HL-60 (cell line): ENCODE measurements at regions not wholly inside any gene's neighbourhood (a gene's known extent, or its start where the extent isn't known, plus 50 kb on each side); places are given as distances from the start of the nearest gene placed in this dataset.

ENCODE experiments used
- DNase-seq, 2 experiments: peaks; one replicate each; pipeline ENCODE4 v3.0.0-alpha.2; 2010 to 2020; ENCODE audit warnings: low read depth in 1 of 2, low spot score in 1 of 2
- H3K27ac ChIP-seq: fragments of 250-450 bp; sonication (Bioruptor Pico); replicated peaks from 2 replicates; pipeline ENCODE4 v1.5.1; 2020; ENCODE audit warnings: mild to moderate bottlenecking, moderate library complexity
- H3K27me3 ChIP-seq: fragments of 250-450 bp; sonication (Bioruptor Pico); 2 replicates; pipeline ENCODE4 v1.5.1; 2021; ENCODE audit warnings: mild to moderate bottlenecking, moderate library complexity; ENCODE audit not compliant: insufficient read depth, poor library complexity, severe bottlenecking
- H3K4me3 ChIP-seq: replicated peaks from 2 replicates; pipeline ENCODE4 v1.5.1; 2011; ENCODE audit warnings: mild to moderate bottlenecking, control low read depth, low read length; ENCODE audit not compliant: insufficient read depth
- CTCF ChIP-seq: IDR thresholded peaks from one replicate; pipeline ENCODE4 v1.5.1; 2011; ENCODE audit warnings: low read length, control low read depth, inconsistent platforms; ENCODE audit not compliant: insufficient read depth
- GABPA ChIP-seq: IDR thresholded peaks from 2 replicates; pipeline ENCODE4 v1.6.1; 2012; ENCODE audit warnings: low read depth
- POLR2AphosphoS5 ChIP-seq: IDR thresholded peaks from 2 replicates; pipeline ENCODE4 v1.6.1; 2012; ENCODE audit warnings: low read depth
- REST ChIP-seq: IDR thresholded peaks from 2 replicates; pipeline ENCODE4 v1.6.1; 2012; ENCODE audit warnings: low read depth; ENCODE audit not compliant: insufficient replicate concordance
- SPI1 ChIP-seq: IDR thresholded peaks from 2 replicates; pipeline ENCODE4 v1.6.1; 2012; ENCODE audit warnings: low read depth, mild to moderate bottlenecking, borderline replicate concordance

- Histone ChIP-seq H3K4me3 (no peak overlapping the region), H3K27me3 (no peaks in the 10 kb centered on the region), H3K27ac (no peak overlapping the region)
- TF ChIP-seq CTCF (no peak), POLR2AphosphoS5 (no peak), REST (no peak), SPI1 (no peak), GABPA (no peak)
- no peak for DNase-seq
Observed at GRCh38 chr12:93152617-93153016, 223.5 kb upstream of the EEA1 start.

GRCh38 chr12:93153321-93153720 is 224.2 kb upstream of the EEA1 start:
- no peaks in the 10 kb centered on the region for H3K27me3 ChIP-seq
- no peak overlapping the region for H3K4me3 ChIP-seq
- H3K27ac ChIP-seq, result no peak overlapping the region
- no peak for DNase-seq
- no peak for TF ChIP-seq CTCF
- no peak for TF ChIP-seq REST
- TF ChIP-seq SPI1, result no peak
- TF ChIP-seq POLR2AphosphoS5, result no peak
- no peak for TF ChIP-seq GABPA

- Histone ChIP-seq H3K4me3 (no peak overlapping the region), H3K27ac (no peak overlapping the region), H3K27me3 (no peaks in the 10 kb centered on the region)
- TF ChIP-seq SPI1, result no peak
- no peak for TF ChIP-seq CTCF
- no peak for TF ChIP-seq REST
- TF ChIP-seq POLR2AphosphoS5, result no peak
- TF ChIP-seq GABPA, result no peak
- DNase-seq, result no peak
Observed at GRCh38 chr12:93154096-93154728, 223.5 kb upstream of the NUDT4 start.
